ENCODE measurements at regions not wholly inside any gene's neighbourhood (a gene's known extent, or its start where the extent isn't known, plus 50 kb on each side); places are given as distances from the start of the nearest gene placed in this dataset.

DNA sequence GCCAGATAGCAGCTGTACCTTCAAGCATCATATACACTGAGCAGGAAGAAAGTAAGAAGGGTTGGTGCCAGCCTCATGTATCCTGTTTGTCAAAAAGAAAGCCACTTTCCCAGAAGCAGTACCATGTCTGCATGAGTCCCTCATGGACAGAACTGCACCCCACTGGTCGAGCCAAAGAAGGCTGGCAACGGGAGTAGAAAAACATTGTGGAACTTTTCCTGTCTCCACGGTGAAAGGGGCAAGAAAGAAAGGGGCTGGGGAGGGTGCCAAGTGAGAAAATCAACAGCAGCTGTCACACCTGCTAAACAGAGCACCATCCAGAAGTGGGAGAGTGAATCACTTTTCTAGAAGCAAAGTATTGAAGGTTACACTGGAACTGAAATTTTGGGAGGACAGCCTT lies 621.7 kb downstream of the LMO4 start:
- 22 to 30% methylated on average over 3 of the region's 3 CpGs for WGBS, 2 donors
- TF ChIP-seq, protein P1, sequence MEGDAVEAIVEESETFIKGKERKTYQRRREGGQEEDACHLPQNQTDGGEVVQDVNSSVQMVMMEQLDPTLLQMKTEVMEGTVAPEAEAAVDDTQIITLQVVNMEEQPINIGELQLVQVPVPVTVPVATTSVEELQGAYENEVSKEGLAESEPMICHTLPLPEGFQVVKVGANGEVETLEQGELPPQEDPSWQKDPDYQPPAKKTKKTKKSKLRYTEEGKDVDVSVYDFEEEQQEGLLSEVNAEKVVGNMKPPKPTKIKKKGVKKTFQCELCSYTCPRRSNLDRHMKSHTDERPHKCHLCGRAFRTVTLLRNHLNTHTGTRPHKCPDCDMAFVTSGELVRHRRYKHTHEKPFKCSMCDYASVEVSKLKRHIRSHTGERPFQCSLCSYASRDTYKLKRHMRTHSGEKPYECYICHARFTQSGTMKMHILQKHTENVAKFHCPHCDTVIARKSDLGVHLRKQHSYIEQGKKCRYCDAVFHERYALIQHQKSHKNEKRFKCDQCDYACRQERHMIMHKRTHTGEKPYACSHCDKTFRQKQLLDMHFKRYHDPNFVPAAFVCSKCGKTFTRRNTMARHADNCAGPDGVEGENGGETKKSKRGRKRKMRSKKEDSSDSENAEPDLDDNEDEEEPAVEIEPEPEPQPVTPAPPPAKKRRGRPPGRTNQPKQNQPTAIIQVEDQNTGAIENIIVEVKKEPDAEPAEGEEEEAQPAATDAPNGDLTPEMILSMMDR (IDR thresholded peaks at IDR 0.05): no peak
- TF ChIP-seq POLR2A (IDR thresholded peaks at IDR 0.05): no peak
- no peak for DNase-seq (ENCODE audit: low spot score in 2 of 2)
- intact Hi-C loops (cut with DNase I; ENCODE audit: low total_unique reads): loop anchor here (10.0 kb wide), 1 partner anchor 656 kb away; no protein-coding TSS in a partner anchor
- H3K4me3 ChIP-seq (ENCODE audit: low read depth, poor library complexity, severe bottlenecking): no peak overlapping the region

DNA sequence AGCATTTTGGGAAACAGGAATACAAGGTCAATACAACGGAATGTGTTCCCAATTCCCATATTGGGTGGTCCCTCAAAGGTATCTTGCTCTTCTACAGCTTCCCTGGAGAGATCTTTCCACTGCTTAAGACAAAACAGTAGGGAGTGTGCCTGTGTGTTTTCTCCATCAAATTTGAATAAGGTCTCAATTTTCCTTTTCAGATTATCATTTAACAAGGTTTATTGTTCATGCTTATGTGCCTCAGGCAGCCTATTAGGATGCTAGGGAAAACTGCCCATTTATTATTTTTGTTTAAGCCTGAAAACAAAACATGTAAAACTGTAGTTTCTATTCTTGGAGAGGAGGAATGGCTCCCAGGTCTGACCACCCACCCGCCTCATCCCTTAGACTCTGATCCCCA lies 622.7 kb downstream of the LMO4 start:
- WGBS, 2 donors: 72 to 87% methylated on average over 2 of the region's 2 CpGs
- H3K4me3 ChIP-seq (ENCODE audit: low read depth, poor library complexity, severe bottlenecking): no peak overlapping the region
- TF ChIP-seq POLR2A (IDR thresholded peaks at IDR 0.05): no peak
- TF ChIP-seq, protein P1 (IDR thresholded peaks at IDR 0.05): no peak
- intact Hi-C loops (cut with DNase I; ENCODE audit: low total_unique reads): loop anchor here (10.0 kb wide), 1 partner anchor 657 kb away; no protein-coding TSS in a partner anchor
- no peak for DNase-seq (ENCODE audit: low spot score in 2 of 2)

DNA sequence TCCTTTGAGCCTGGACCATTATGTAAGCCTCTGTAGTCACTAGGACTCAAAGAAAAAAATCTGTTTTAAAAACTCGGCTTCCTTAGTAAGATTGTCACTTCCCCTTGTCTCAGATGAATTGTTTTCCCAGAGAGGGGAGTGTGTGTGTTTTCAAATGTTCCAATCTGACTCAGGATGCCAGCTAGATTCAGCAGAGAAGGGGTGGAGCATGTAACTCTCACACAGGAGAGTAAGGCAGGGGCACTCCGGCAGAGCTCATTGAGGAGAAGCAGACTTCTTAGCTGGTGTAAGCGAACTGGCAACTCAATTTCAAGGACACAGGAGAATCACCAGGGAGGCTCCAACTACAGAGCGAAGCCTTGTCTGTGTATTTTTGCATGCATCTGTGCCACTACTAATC lies 623.2 kb downstream of the LMO4 start:
- WGBS, 2 donors: 56 to 64% methylated on average over 4 of the region's 4 CpGs
- DNase-seq (ENCODE audit: low spot score in 2 of 2): no peak
- intact Hi-C loops (cut with DNase I; ENCODE audit: low total_unique reads): loop anchor here (10.0 kb wide), 1 partner anchor 657 kb away; no protein-coding TSS in a partner anchor
- no peak overlapping the region for H3K4me3 ChIP-seq (ENCODE audit: low read depth, poor library complexity, severe bottlenecking)
- TF ChIP-seq, protein P1 (IDR thresholded peaks at IDR 0.05): no peak
- no peak for TF ChIP-seq POLR2A (IDR thresholded peaks at IDR 0.05)

- TF ChIP-seq POLR2A (IDR thresholded peaks at IDR 0.05): no peak
- TF ChIP-seq, protein P1 (IDR thresholded peaks at IDR 0.05): no peak
- H3K4me3 ChIP-seq (ENCODE audit: low read depth, poor library complexity, severe bottlenecking): no peak overlapping the region
- no peak for DNase-seq (ENCODE audit: low spot score in 2 of 2)
- intact Hi-C loops (cut with DNase I; ENCODE audit: low total_unique reads): loop anchor here (10.0 kb wide), 1 partner anchor 658 kb away; no protein-coding TSS in a partner anchor
- WGBS, 2 donors: 62 to 76% methylated on average over 3 of the region's 3 CpGs
These were observed 624.4 kb downstream of the LMO4 start for GRCh38 chr1:87953121-87953520.

GRCh38 chr1:87953732-87954344 lies 625.2 kb downstream of the LMO4 start:
- 22 to 32% methylated on average over 3 of the region's 3 CpGs for WGBS, 2 donors
- intact Hi-C loops (cut with DNase I; ENCODE audit: low total_unique reads): loop anchor here (10.0 kb wide), 1 partner anchor 659 kb away; no protein-coding TSS in a partner anchor
- H3K4me3 ChIP-seq (ENCODE audit: low read depth, poor library complexity, severe bottlenecking): no peak overlapping the region
- TF ChIP-seq, protein P1 (IDR thresholded peaks at IDR 0.05): peak in 1 of 3 donors; percentile 32
- no peak for TF ChIP-seq POLR2A (IDR thresholded peaks at IDR 0.05)
- peak in 1 of 2 donors; percentile 53 for DNase-seq (ENCODE audit: low spot score in 2 of 2)

Data from lower leg skin (tissue), 4 donors.